B cell (primary cell): ENCODE measurements at regions not wholly inside any gene's neighbourhood (a gene's known extent, or its start where the extent isn't known, plus 50 kb on each side); places are given as distances from the start of the nearest gene placed in this dataset.

Experiments
- ATAC-seq: fragments of 200-7000 bp; cut with Tn5 transposase; one replicate; pipeline ENCODE4 v1.10.0; 2021; ENCODE audit warnings: low read depth, mild to moderate bottlenecking, moderate number of reproducible peaks, moderate library complexity
- CTCF ChIA-PET: fragments of 350-600 bp; sonication (Branson Sonifier 250); formaldehyde crosslinking; loops from one replicate; lab custom pipeline; 2021; ENCODE audit warnings: antibody characterized with exemption, inconsistent platforms; lab: Charles Lee
- POLR2A ChIA-PET: fragments of 350-600 bp; sonication (Branson Sonifier 250); formaldehyde crosslinking; loops from one replicate; lab custom pipeline; 2021; ENCODE audit warnings: antibody characterized with exemption; lab: Charles Lee
- DNase-seq: peaks from one replicate; pipeline ENCODE4 v3.0.0; 2013
- H2AFZ ChIP-seq: 2 replicates; pipeline ENCODE4 v1.6.1; 2012; ENCODE audit warnings: mild to moderate bottlenecking, low read depth, low read length; ENCODE audit not compliant: insufficient read depth, poor library complexity, severe bottlenecking
- H3K27ac ChIP-seq, 2 donors: 1 replicate in 1 of 2; 2 replicates in 1 of 2; pipeline ENCODE4 v1.5.1; 2012 to 2013; ENCODE audit warnings: low read length in 2 of 2, mild to moderate bottlenecking in 2 of 2, moderate library complexity in 1 of 2
- H3K27me3 ChIP-seq, 4 experiments: fragments of 200-600 bp in 1 of 4; sonication (generic) in 1 of 4; replicated peaks in 1 of 4; 1 replicate in 2 of 4; 2 replicates in 2 of 4; pipeline versions ENCODE4 v1.6.1 to v1.7.0; 2013 to 2016; ENCODE audit warnings: low read length in 3 of 4, mild to moderate bottlenecking in 2 of 4, mixed read lengths in 1 of 4, moderate library complexity in 1 of 4; ENCODE audit not compliant: insufficient read depth in 4 of 4, control insufficient read depth in 3 of 4; ENCODE audit errors: control extremely low read depth in 1 of 4
- H3K36me3 ChIP-seq, 2 experiments: replicated peaks in 1 of 2; 1 replicate in 1 of 2; 2 replicates in 1 of 2; pipeline versions ENCODE4 v1.6.1 to v1.7.1; 2013; ENCODE audit warnings: low read length in 1 of 2; ENCODE audit not compliant: insufficient read depth in 2 of 2, control insufficient read depth in 1 of 2; ENCODE audit errors: control extremely low read depth in 1 of 2, extremely low read depth in 1 of 2
- H3K4me1 ChIP-seq, 2 donors: fragments of 200-600 bp in 1 of 2; sonication (generic) in 1 of 2; 1 replicate in 1 of 2; 2 replicates in 1 of 2; pipeline versions ENCODE4 v1.5.1 to v1.6.1; 2013 to 2017; ENCODE audit warnings: low read length in 2 of 2; ENCODE audit not compliant: control insufficient read depth in 2 of 2, insufficient read depth in 2 of 2
- H3K4me2 ChIP-seq: replicated peaks from 2 replicates; pipeline ENCODE3; 2012; ENCODE audit warnings: mild to moderate bottlenecking, low read depth, low read length; ENCODE audit not compliant: poor library complexity, severe bottlenecking
- H3K4me3 ChIP-seq, 5 experiments: fragments of 200-600 bp in 1 of 5; sonication (generic) in 1 of 5; 1 replicate in 3 of 5; 2 replicates in 2 of 5; pipeline versions ENCODE4 v1.5.1 to v1.7.0; 2011 to 2016; ENCODE audit warnings: low read length in 4 of 5, mild to moderate bottlenecking in 4 of 5, low read depth in 2 of 5, control low read depth in 1 of 5, moderate library complexity in 1 of 5; ENCODE audit not compliant: insufficient read depth in 1 of 5; ENCODE audit errors: control extremely low read depth in 1 of 5, extremely low read depth in 1 of 5
- H3K79me2 ChIP-seq: fragments of 200-600 bp; sonication (generic); one replicate; pipeline ENCODE4 v1.6.0; 2016; ENCODE audit warnings: low read length; ENCODE audit not compliant: control insufficient read depth, insufficient read depth
- H3K9ac ChIP-seq: fragments of 200-600 bp; sonication (generic); 2 replicates; pipeline ENCODE4 v1.6.1; 2017; ENCODE audit warnings: mild to moderate bottlenecking, low read length, moderate library complexity
- H3K9me3 ChIP-seq, 3 donors: one replicate each; pipeline versions ENCODE4 v1.6.1 to v1.7.1; 2013; ENCODE audit warnings: low read length in 2 of 3; ENCODE audit not compliant: control insufficient read depth in 2 of 3, insufficient read depth in 1 of 3; ENCODE audit errors: control extremely low read depth in 1 of 3
- H4K20me1 ChIP-seq: 2 replicates; pipeline ENCODE4 v1.6.0; 2012; ENCODE audit warnings: mild to moderate bottlenecking, low read length; ENCODE audit not compliant: insufficient read depth, control insufficient read depth, poor library complexity, severe bottlenecking
- H3K27ac Mint-ChIP-seq: one replicate; pipeline ENCODE4 v1.8.0; 2021; ENCODE audit warnings: mixed read lengths
- H3K27me3 Mint-ChIP-seq: one replicate; pipeline ENCODE4 v1.8.0; 2021; ENCODE audit warnings: mixed read lengths
- H3K4me1 Mint-ChIP-seq: one replicate; pipeline ENCODE4 v1.8.0; 2021; ENCODE audit warnings: mixed read lengths
- H3K4me3 Mint-ChIP-seq: one replicate; pipeline ENCODE4 v1.8.0; 2021; ENCODE audit warnings: mixed read lengths
- H3K9me3 Mint-ChIP-seq: one replicate; pipeline ENCODE4 v1.8.0; 2022; ENCODE audit warnings: mixed read lengths; ENCODE audit not compliant: insufficient read depth
- CTCF ChIP-seq: fragments of 200-600 bp; IDR thresholded peaks from one replicate; pipeline ENCODE4 v1.8.0; 2022; ENCODE audit warnings: antibody characterized with exemption, mild to moderate bottlenecking
- EZH2 ChIP-seq: IDR thresholded peaks from 2 replicates; pipeline ENCODE4 v1.6.1; 2012; ENCODE audit warnings: borderline replicate concordance, low read depth, mild to moderate bottlenecking, moderate library complexity, low read length; ENCODE audit not compliant: insufficient read depth, poor library complexity, severe bottlenecking
- WGBS: methylation state at CpG from one replicate; pipeline ENCODE4 v1.1.5; 2013; ENCODE audit warnings: missing lambda C conversion rate; ENCODE audit not compliant: insufficient coverage; 5-methylcytosine and 5-hydroxymethylcytosine counted together
- intact Hi-C: fragments of 100-400 bp; cut with micrococcal nuclease; formaldehyde crosslinking; loops from one replicate; pipeline ENCODE4 v1.10.0; 2022

GRCh38 chr3:18593231-18593630, 168.1 kb upstream of the SATB1 start:
- ChIA-PET POLR2A (no interaction called here), CTCF (no interaction called here)
- no peak for TF ChIP-seq CTCF
- peaks cover 0 to 9% (median 7%) of the 10 kb centered on the region in 3 donors for H3K9me3 ChIP-seq
- no peak overlapping the region for H3K9ac ChIP-seq
- H3K4me3 Mint-ChIP-seq, result no peak overlapping the region
- DNase-seq, result no peak
- intact Hi-C loops, result no loop called here
- no peaks in the 10 kb centered on the region for H3K36me3 ChIP-seq
- no peaks in the 10 kb centered on the region for H3K27me3 ChIP-seq
- no peak overlapping the region for H2AFZ ChIP-seq
- H3K79me2 ChIP-seq, result no peaks in the 10 kb centered on the region
- no peak overlapping the region for H3K27ac Mint-ChIP-seq
- peaks cover 6% of the 10 kb centered on the region for H3K27me3 Mint-ChIP-seq
- no peak overlapping the region for H3K4me3 ChIP-seq
- 60% methylated on average over 1 of the region's 1 CpG for WGBS
- no peaks in the 10 kb centered on the region for H3K4me1 Mint-ChIP-seq
- ATAC-seq, result no peak
- no peaks in the 10 kb centered on the region for H3K4me1 ChIP-seq
- H3K27ac ChIP-seq, result no peak overlapping the region
- H3K4me2 ChIP-seq, result no peak overlapping the region
- no peaks in the 10 kb centered on the region for H4K20me1 ChIP-seq
- H3K9me3 Mint-ChIP-seq, result peaks cover 5% of the 10 kb centered on the region

GRCh38 chr3:18591120-18591519, 166.0 kb upstream of the SATB1 start:
- no peaks in the 10 kb centered on the region for H3K79me2 ChIP-seq
- ATAC-seq (no peak), DNase-seq (no peak)
- no peak overlapping the region for H3K27ac Mint-ChIP-seq
- H3K27me3 ChIP-seq, result peaks cover 0 to 2% (median 0%) of the 10 kb centered on the region in 4 experiments
- ChIA-PET POLR2A (no interaction called here), CTCF (no interaction called here)
- H3K4me3 ChIP-seq, result no peak overlapping the region
- peaks cover 6% of the 10 kb centered on the region for H3K27me3 Mint-ChIP-seq
- H3K4me1 ChIP-seq, result no peaks in the 10 kb centered on the region
- H4K20me1 ChIP-seq, result no peaks in the 10 kb centered on the region
- no peaks in the 10 kb centered on the region for H3K9me3 Mint-ChIP-seq
- H3K9ac ChIP-seq, result no peak overlapping the region
- no peaks in the 10 kb centered on the region for H3K9me3 ChIP-seq
- intact Hi-C loops, result no loop called here
- H3K36me3 ChIP-seq, result no peaks in the 10 kb centered on the region
- no peak overlapping the region for H3K4me3 Mint-ChIP-seq
- H2AFZ ChIP-seq, result no peak overlapping the region
- no peak for TF ChIP-seq CTCF
- TF ChIP-seq EZH2, result no peak
- H3K27ac ChIP-seq, result no peak overlapping the region
- H3K4me2 ChIP-seq, result no peak overlapping the region
- no CpG with 5 or more reads among the region's 3 CpGs for WGBS
- H3K4me1 Mint-ChIP-seq, result no peaks in the 10 kb centered on the region
